C4-2B (cell line): ENCODE measurements at regions not wholly inside any gene's neighbourhood (a gene's known extent, or its start where the extent isn't known, plus 50 kb on each side); places are given as distances from the start of the nearest gene placed in this dataset.

Source experiments
- CTCF ChIP-seq: fragments of 450-650 bp; conservative IDR thresholded peaks from 2 replicates; pipeline ENCODE4 v1.5.1; 2017; ENCODE audit warnings: mild to moderate bottlenecking
- ZFX ChIP-seq: fragments of 450-650 bp; IDR thresholded peaks from 2 replicates; pipeline ENCODE4 v1.6.1; 2017

GRCh38 chr7:152571068-152571467, 104.9 kb downstream of the XRCC2 start:
- TF ChIP-seq CTCF (no peak), ZFX (no peak)
